Neural progenitor cell (in vitro differentiated cells): ENCODE measurements at regions not wholly inside any gene's neighbourhood (a gene's known extent, or its start where the extent isn't known, plus 50 kb on each side); places are given as distances from the start of the nearest gene placed in this dataset.
A peak's percentile ranks its signal among the peaks of the same experiment; 100 is the strongest.

Experiments used
- DNase-seq: peaks from one replicate; pipeline ENCODE4 v3.0.0-alpha.2; 2016; ENCODE audit warnings: low spot score
- H2AFZ ChIP-seq: fragments of 200-600 bp; sonication (generic); replicated peaks from 2 replicates; pipeline ENCODE4 v1.6.1; 2016; ENCODE audit warnings: antibody characterized with exemption
- H3F3A ChIP-seq: fragments of 200-600 bp; sonication (generic); 2 replicates; pipeline ENCODE4 v1.6.1; 2016; ENCODE audit warnings: antibody characterized with exemption, low read depth
- H3K27ac ChIP-seq: fragments of 200-600 bp; sonication (generic); 2 replicates; pipeline ENCODE4 v1.5.1; 2016; ENCODE audit warnings: mild to moderate bottlenecking
- H3K27me3 ChIP-seq: fragments of 200-600 bp; sonication (generic); 2 replicates; pipeline ENCODE4 v1.6.1; 2016; ENCODE audit warnings: mild to moderate bottlenecking, moderate library complexity
- H3K36me3 ChIP-seq: fragments of 200-600 bp; sonication (generic); 2 replicates; pipeline ENCODE4 v1.5.1; 2016
- H3K4me1 ChIP-seq: fragments of 200-600 bp; sonication (generic); 2 replicates; pipeline ENCODE4 v1.6.1; 2016; ENCODE audit warnings: mixed run types
- H3K4me2 ChIP-seq: fragments of 200-600 bp; sonication (generic); 2 replicates; pipeline ENCODE4 v1.6.1; 2016
- H3K4me3 ChIP-seq: fragments of 200-600 bp; sonication (generic); 2 replicates; pipeline ENCODE4 v1.5.1; 2016
- H3K79me2 ChIP-seq: fragments of 200-600 bp; sonication (generic); 2 replicates; pipeline ENCODE4 v1.6.1; 2016; ENCODE audit warnings: low read depth
- H3K9ac ChIP-seq: fragments of 200-600 bp; sonication (generic); 2 replicates; pipeline ENCODE4 v1.6.1; 2016
- H3K9me3 ChIP-seq: fragments of 200-600 bp; sonication (generic); 2 replicates; pipeline ENCODE4 v1.5.1; 2016; ENCODE audit warnings: low read depth
- H4K20me1 ChIP-seq: fragments of 200-600 bp; sonication (generic); 2 replicates; pipeline ENCODE4 v1.6.1; 2016; ENCODE audit warnings: low read depth
- H3K27ac Mint-ChIP-seq: 3 replicates; pipeline ENCODE4 v1.8.0; 2021; ENCODE audit warnings: mixed read lengths
- H3K27me3 Mint-ChIP-seq: 2 replicates; pipeline ENCODE4 v1.8.0; 2022; ENCODE audit warnings: low read depth, mild to moderate bottlenecking, inconsistent platforms, moderate library complexity, mixed read lengths; ENCODE audit not compliant: insufficient read depth
- H3K36me3 Mint-ChIP-seq: 3 replicates; pipeline ENCODE4 v1.8.0; 2021; ENCODE audit warnings: mixed read lengths
- H3K4me1 Mint-ChIP-seq: 3 replicates; pipeline ENCODE4 v1.8.0; 2021; ENCODE audit warnings: mixed read lengths
- H3K4me3 Mint-ChIP-seq: 3 replicates; pipeline ENCODE4 v1.8.0; 2021; ENCODE audit warnings: mild to moderate bottlenecking, moderate library complexity, mixed read lengths
- H3K9me3 Mint-ChIP-seq: 3 replicates; pipeline ENCODE4 v1.8.0; 2020; ENCODE audit warnings: mixed read lengths
- CTCF ChIP-seq: fragments of 200-600 bp; sonication (generic); IDR thresholded peaks from 2 replicates; pipeline ENCODE4 v1.5.1; 2017; ENCODE audit warnings: antibody characterized with exemption, mild to moderate bottlenecking
- EZH2 ChIP-seq: fragments of 200-600 bp; sonication (generic); IDR thresholded peaks from 2 replicates; pipeline ENCODE4 v1.6.1; 2017; ENCODE audit warnings: antibody characterized with exemption, mild to moderate bottlenecking, moderate library complexity
- EZH2phosphoT487 ChIP-seq: fragments of 200-600 bp; sonication (generic); IDR thresholded peaks from 2 replicates; pipeline ENCODE4 v1.6.1; 2017; ENCODE audit warnings: antibody characterized with exemption

GRCh38 chr15:84103345-84103744 is 132.2 kb upstream of the GOLGA6L4 start:
- Histone ChIP-seq H2AFZ (no peak overlapping the region), H3K9me3 (no peaks in the 10 kb centered on the region), H3F3A (no peaks in the 10 kb centered on the region), H4K20me1 (no peaks in the 10 kb centered on the region), H3K79me2 (no peaks in the 10 kb centered on the region), H3K27ac (no peak overlapping the region), H3K4me2 (no peak overlapping the region), H3K9ac (no peak overlapping the region), H3K4me3 (no peak overlapping the region), H3K4me1 (peaks cover 11% of the 10 kb centered on the region), H3K36me3 (no peaks in the 10 kb centered on the region), H3K27me3 (no peaks in the 10 kb centered on the region)
- Mint-ChIP-seq H3K4me3 (no peak overlapping the region), H3K9me3 (no peaks in the 10 kb centered on the region), H3K27me3 (no peaks in the 10 kb centered on the region), H3K27ac (no peak overlapping the region), H3K4me1 (peaks cover 11% of the 10 kb centered on the region), H3K36me3 (no peaks in the 10 kb centered on the region)
- DNase-seq, result no peak
- TF ChIP-seq CTCF (no peak), EZH2phosphoT487 (no peak), EZH2 (no peak)

- Histone ChIP-seq H3F3A (no peaks in the 10 kb centered on the region), H3K27ac (no peak overlapping the region), H3K4me3 (no peak overlapping the region), H3K79me2 (no peaks in the 10 kb centered on the region), H3K36me3 (no peaks in the 10 kb centered on the region), H3K4me2 (no peak overlapping the region), H2AFZ (no peak overlapping the region), H3K27me3 (no peaks in the 10 kb centered on the region), H3K9ac (no peak overlapping the region), H3K9me3 (no peaks in the 10 kb centered on the region), H3K4me1 (peaks cover 17% of the 10 kb centered on the region), H4K20me1 (no peaks in the 10 kb centered on the region)
- Mint-ChIP-seq H3K4me1 (peaks cover 13% of the 10 kb centered on the region), H3K36me3 (no peaks in the 10 kb centered on the region), H3K4me3 (no peak overlapping the region), H3K9me3 (no peaks in the 10 kb centered on the region), H3K27ac (no peak overlapping the region), H3K27me3 (no peaks in the 10 kb centered on the region)
- no peak for TF ChIP-seq EZH2
- no peak for TF ChIP-seq CTCF
- TF ChIP-seq EZH2phosphoT487, result no peak
- DNase-seq, result no peak
These were observed 130.7 kb upstream of the GOLGA6L4 start for GRCh38 chr15:84104853-84105252.

GRCh38 chr15:84108728-84109127 is 126.8 kb upstream of the GOLGA6L4 start:
- no peaks in the 10 kb centered on the region for H3K27me3 Mint-ChIP-seq
- Histone ChIP-seq H3K4me3 (no peak overlapping the region), H2AFZ (no peak overlapping the region), H3K36me3 (no peaks in the 10 kb centered on the region), H3F3A (no peaks in the 10 kb centered on the region), H3K27ac (no peak overlapping the region), H3K4me1 (peaks cover 17% of the 10 kb centered on the region), H3K9ac (no peak overlapping the region), H3K4me2 (no peak overlapping the region), H4K20me1 (no peaks in the 10 kb centered on the region), H3K79me2 (no peaks in the 10 kb centered on the region), H3K9me3 (no peaks in the 10 kb centered on the region), H3K27me3 (no peaks in the 10 kb centered on the region)
- TF ChIP-seq CTCF, result peak; percentile 25
- TF ChIP-seq EZH2phosphoT487, result no peak
- peaks cover 13% of the 10 kb centered on the region for H3K4me1 Mint-ChIP-seq
- no peaks in the 10 kb centered on the region for H3K9me3 Mint-ChIP-seq
- no peaks in the 10 kb centered on the region for H3K36me3 Mint-ChIP-seq
- no peak for DNase-seq
- H3K4me3 Mint-ChIP-seq, result no peak overlapping the region
- H3K27ac Mint-ChIP-seq, result no peak overlapping the region

GRCh38 chr15:84111575-84111974 is 124.0 kb upstream of the GOLGA6L4 start:
- no peaks in the 10 kb centered on the region for H3K27me3 ChIP-seq
- H3K9me3 ChIP-seq, result no peaks in the 10 kb centered on the region
- H3K4me1 ChIP-seq, result peaks cover 6% of the 10 kb centered on the region
- TF ChIP-seq EZH2 (no peak), CTCF (no peak), EZH2phosphoT487 (no peak)
- H3K4me2 ChIP-seq, result no peak overlapping the region
- no peak overlapping the region for H2AFZ ChIP-seq
- H3K4me3 Mint-ChIP-seq, result no peak overlapping the region
- H3K27ac ChIP-seq, result no peak overlapping the region
- H3K36me3 ChIP-seq, result no peaks in the 10 kb centered on the region
- H3K36me3 Mint-ChIP-seq, result no peaks in the 10 kb centered on the region
- no peaks in the 10 kb centered on the region for H3K27me3 Mint-ChIP-seq
- DNase-seq, result no peak
- H3K4me1 Mint-ChIP-seq, result peaks cover 13% of the 10 kb centered on the region
- H3K9me3 Mint-ChIP-seq, result no peaks in the 10 kb centered on the region
- no peaks in the 10 kb centered on the region for H3F3A ChIP-seq
- no peak overlapping the region for H3K27ac Mint-ChIP-seq
- H3K79me2 ChIP-seq, result no peaks in the 10 kb centered on the region
- no peaks in the 10 kb centered on the region for H4K20me1 ChIP-seq
- H3K4me3 ChIP-seq, result no peak overlapping the region
- no peak overlapping the region for H3K9ac ChIP-seq
